Right lobe of liver (tissue), 4 donors: ENCODE measurements at regions not wholly inside any gene's neighbourhood (a gene's known extent, or its start where the extent isn't known, plus 50 kb on each side); places are given as distances from the start of the nearest gene placed in this dataset.

Source experiments
- POLR2A ChIP-seq: fragments of 450-650 bp; IDR thresholded peaks from one replicate; pipeline ENCODE4 v1.6.1; 2017; ENCODE audit warnings: antibody characterized with exemption, mild to moderate bottlenecking
- TF ChIP-seq, protein P1 (sequence below), 4 donors: fragments of 200-600 bp in 3 of 4; fragments of 450-650 bp in 1 of 4; IDR thresholded peaks; one replicate each; pipeline versions ENCODE4 v1.5.1 to v1.8.0; 2016 to 2022; ENCODE audit warnings: antibody characterized with exemption in 4 of 4, mild to moderate bottlenecking in 2 of 4
- donor health status: DM: no; HTN: no; CAD: no.
- donor health status: DM: no; HTN: no; CAD: no.
- donor health status: DM: no; HTN: yes; CAD: no.

DNA sequence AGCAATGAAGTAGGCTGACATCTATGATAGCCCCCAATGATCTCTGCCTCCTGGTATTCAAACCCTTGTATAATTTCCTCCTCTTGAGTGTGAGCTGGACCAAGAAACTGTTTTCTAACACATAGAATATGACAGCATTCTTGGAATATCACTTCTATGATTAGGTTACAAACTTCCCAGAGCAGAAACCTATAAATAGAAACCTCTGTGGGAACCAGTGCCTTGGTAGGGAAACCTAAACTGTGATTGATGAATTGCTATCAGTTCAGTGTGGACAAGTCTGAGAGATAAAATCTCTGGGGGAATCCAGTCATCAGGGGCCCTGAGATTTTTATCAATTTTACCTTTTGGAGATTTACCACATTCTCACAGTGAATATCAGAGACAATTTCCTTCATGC lies 756.5 kb upstream of the AGA start:
- TF ChIP-seq, protein P1, sequence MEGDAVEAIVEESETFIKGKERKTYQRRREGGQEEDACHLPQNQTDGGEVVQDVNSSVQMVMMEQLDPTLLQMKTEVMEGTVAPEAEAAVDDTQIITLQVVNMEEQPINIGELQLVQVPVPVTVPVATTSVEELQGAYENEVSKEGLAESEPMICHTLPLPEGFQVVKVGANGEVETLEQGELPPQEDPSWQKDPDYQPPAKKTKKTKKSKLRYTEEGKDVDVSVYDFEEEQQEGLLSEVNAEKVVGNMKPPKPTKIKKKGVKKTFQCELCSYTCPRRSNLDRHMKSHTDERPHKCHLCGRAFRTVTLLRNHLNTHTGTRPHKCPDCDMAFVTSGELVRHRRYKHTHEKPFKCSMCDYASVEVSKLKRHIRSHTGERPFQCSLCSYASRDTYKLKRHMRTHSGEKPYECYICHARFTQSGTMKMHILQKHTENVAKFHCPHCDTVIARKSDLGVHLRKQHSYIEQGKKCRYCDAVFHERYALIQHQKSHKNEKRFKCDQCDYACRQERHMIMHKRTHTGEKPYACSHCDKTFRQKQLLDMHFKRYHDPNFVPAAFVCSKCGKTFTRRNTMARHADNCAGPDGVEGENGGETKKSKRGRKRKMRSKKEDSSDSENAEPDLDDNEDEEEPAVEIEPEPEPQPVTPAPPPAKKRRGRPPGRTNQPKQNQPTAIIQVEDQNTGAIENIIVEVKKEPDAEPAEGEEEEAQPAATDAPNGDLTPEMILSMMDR (IDR thresholded peaks at IDR 0.05) = no peak
- TF ChIP-seq POLR2A = no peak
